22Rv1 (cell line): ENCODE measurements at regions not wholly inside any gene's neighbourhood (a gene's known extent, or its start where the extent isn't known, plus 50 kb on each side); places are given as distances from the start of the nearest gene placed in this dataset.

Source experiments
- CTCF ChIP-seq: fragments of 450-650 bp; IDR thresholded peaks from 2 replicates; pipeline ENCODE4 v1.5.1; 2017; ENCODE audit warnings: mild to moderate bottlenecking
- ZFX ChIP-seq: fragments of 450-650 bp; IDR thresholded peaks from 2 replicates; pipeline ENCODE4 v1.6.1; 2017; ENCODE audit warnings: antibody characterized with exemption, borderline replicate concordance

- TF ChIP-seq CTCF, result no peak
- TF ChIP-seq ZFX, result no peak
Measured at GRCh38 chr7:53684693-53685092, 649.3 kb downstream of the POM121L12 start.
